ENCODE measurements at regions not wholly inside any gene's neighbourhood (a gene's known extent, or its start where the extent isn't known, plus 50 kb on each side); places are given as distances from the start of the nearest gene placed in this dataset.

GRCh38 chr16:7278636-7279035 is 54.0 kb upstream of the RBFOX1 start:
- Histone ChIP-seq H3K9me3 (ENCODE audit: low read length) (peaks cover 28% of the 10 kb centered on the region), H3K79me2 (ENCODE audit: low read length) (no peaks in the 10 kb centered on the region), H3K36me3 (ENCODE audit: insufficient read depth, low read length) (no peaks in the 10 kb centered on the region), H3K4me1 (ENCODE audit: low read length) (no peaks in the 10 kb centered on the region), H3K27ac (ENCODE audit: low read length) (no peak overlapping the region), H2AFZ (ENCODE audit: low read length) (no peak overlapping the region), H3K27me3 (ENCODE audit: low read length) (no peaks in the 10 kb centered on the region), H3K9me2 (replicated peaks; ENCODE audit: insufficient read depth, low read length) (no peaks in the 10 kb centered on the region), H3K4me2 (ENCODE audit: low read depth, low read length, poor library complexity, severe bottlenecking) (no peak overlapping the region), H3K4me3 (ENCODE audit: low read length) (no peak overlapping the region), H4K20me1 (ENCODE audit: insufficient read depth, low read depth, low read length) (no peaks in the 10 kb centered on the region), H3K9ac (ENCODE audit: low read length) (no peak overlapping the region)
- no peak for DNase-seq

- H3K4me1 ChIP-seq (ENCODE audit: low read length), result no peaks in the 10 kb centered on the region
- no peak for DNase-seq
- H3K9me3 ChIP-seq (ENCODE audit: low read length), result peaks cover 19% of the 10 kb centered on the region
- no peak overlapping the region for H3K4me2 ChIP-seq (ENCODE audit: low read depth, low read length, poor library complexity, severe bottlenecking)
- H2AFZ ChIP-seq (ENCODE audit: low read length), result no peak overlapping the region
- H3K27ac ChIP-seq (ENCODE audit: low read length), result no peak overlapping the region
- no peaks in the 10 kb centered on the region for H3K27me3 ChIP-seq (ENCODE audit: low read length)
- no peaks in the 10 kb centered on the region for H3K9me2 ChIP-seq (replicated peaks; ENCODE audit: insufficient read depth, low read length)
- no peaks in the 10 kb centered on the region for H3K79me2 ChIP-seq (ENCODE audit: low read length)
- no peak overlapping the region for H3K4me3 ChIP-seq (ENCODE audit: low read length)
- H3K9ac ChIP-seq (ENCODE audit: low read length), result no peak overlapping the region
- no peaks in the 10 kb centered on the region for H3K36me3 ChIP-seq (ENCODE audit: insufficient read depth, low read length)
- no peaks in the 10 kb centered on the region for H4K20me1 ChIP-seq (ENCODE audit: insufficient read depth, low read depth, low read length)
These were observed 60.0 kb upstream of the RBFOX1 start for GRCh38 chr16:7272567-7273158.

DNA sequence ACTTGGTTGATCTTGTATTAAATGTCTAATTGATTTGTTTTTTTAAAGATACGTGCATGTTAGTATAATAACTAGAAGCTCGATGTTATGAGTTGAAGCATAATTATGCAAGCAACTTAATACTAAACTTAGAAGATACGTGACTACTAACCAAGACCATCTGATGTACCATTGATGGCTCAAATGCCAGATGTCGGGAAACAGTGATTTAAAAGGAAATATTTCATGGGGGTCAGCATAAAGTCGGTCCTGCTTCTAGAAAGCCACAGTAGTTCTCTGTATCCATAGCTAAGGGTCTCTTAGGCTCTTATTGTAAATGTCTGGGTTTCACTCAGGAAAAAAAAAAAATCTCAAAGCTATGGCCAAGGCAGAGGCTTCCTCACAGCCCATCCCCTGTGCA is 61.2 kb upstream of the RBFOX1 start:
- H3K79me2 ChIP-seq (ENCODE audit: low read length), result no peaks in the 10 kb centered on the region
- no peaks in the 10 kb centered on the region for H3K27me3 ChIP-seq (ENCODE audit: low read length)
- no peaks in the 10 kb centered on the region for H3K9me2 ChIP-seq (replicated peaks; ENCODE audit: insufficient read depth, low read length)

GRCh38 chr16:7270823-7271222 is 61.8 kb upstream of the RBFOX1 start:
- H3K36me3 ChIP-seq (ENCODE audit: insufficient read depth, low read length), result no peaks in the 10 kb centered on the region
- no peak for DNase-seq
- H3K4me3 ChIP-seq (ENCODE audit: low read length), result no peak overlapping the region
- no peak overlapping the region for H3K9ac ChIP-seq (ENCODE audit: low read length)
- no peak overlapping the region for H2AFZ ChIP-seq (ENCODE audit: low read length)
- H4K20me1 ChIP-seq (ENCODE audit: insufficient read depth, low read depth, low read length), result no peaks in the 10 kb centered on the region
- H3K27ac ChIP-seq (ENCODE audit: low read length), result no peak overlapping the region
- H3K9me2 ChIP-seq (replicated peaks; ENCODE audit: insufficient read depth, low read length), result no peaks in the 10 kb centered on the region
- H3K9me3 ChIP-seq (ENCODE audit: low read length), result peaks cover 12% of the 10 kb centered on the region
- no peaks in the 10 kb centered on the region for H3K27me3 ChIP-seq (ENCODE audit: low read length)
- H3K79me2 ChIP-seq (ENCODE audit: low read length), result no peaks in the 10 kb centered on the region
- no peak overlapping the region for H3K4me2 ChIP-seq (ENCODE audit: low read depth, low read length, poor library complexity, severe bottlenecking)
- H3K4me1 ChIP-seq (ENCODE audit: low read length), result no peaks in the 10 kb centered on the region

More for the DNA sequence above, 61.2 kb upstream of the RBFOX1 start:
- H3K4me1 ChIP-seq (ENCODE audit: low read length), result no peaks in the 10 kb centered on the region
- no peak overlapping the region for H3K4me2 ChIP-seq (ENCODE audit: low read depth, low read length, poor library complexity, severe bottlenecking)
- no peak overlapping the region for H3K27ac ChIP-seq (ENCODE audit: low read length)
- H3K9me3 ChIP-seq (ENCODE audit: low read length), result peaks cover 15% of the 10 kb centered on the region
- 0 out of 2 replicates have a peak overlapping the region, but pooled peaks have one; percentile 21 for H2AFZ ChIP-seq (ENCODE audit: low read length)
- no peaks in the 10 kb centered on the region for H4K20me1 ChIP-seq (ENCODE audit: insufficient read depth, low read depth, low read length)
- H3K36me3 ChIP-seq (ENCODE audit: insufficient read depth, low read length), result no peaks in the 10 kb centered on the region
- no peak overlapping the region for H3K4me3 ChIP-seq (ENCODE audit: low read length)
- no peak overlapping the region for H3K9ac ChIP-seq (ENCODE audit: low read length)
- DNase-seq, result no peak

DNA sequence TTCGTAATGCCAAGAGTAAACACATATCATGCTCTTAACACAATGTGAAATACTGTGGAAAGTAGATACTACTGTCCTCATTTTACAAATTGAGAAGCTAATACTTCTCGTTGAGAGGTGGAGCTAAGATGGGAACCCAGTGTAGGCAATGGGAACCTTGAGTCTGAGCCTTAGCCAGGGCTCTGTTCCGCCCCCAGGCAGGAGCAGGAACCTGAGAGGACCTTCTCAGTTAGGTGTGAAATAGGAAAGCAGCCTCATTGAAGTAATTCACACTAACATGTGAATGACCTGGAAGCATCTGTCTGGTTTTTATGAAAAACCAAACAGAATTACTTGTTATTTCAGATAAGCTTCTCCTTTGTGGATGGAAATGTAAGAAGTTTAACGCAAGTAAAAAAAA is 62.6 kb upstream of the RBFOX1 start:
- Histone ChIP-seq H3K4me3 (ENCODE audit: low read length) (no peak overlapping the region), H3K9me2 (replicated peaks; ENCODE audit: insufficient read depth, low read length) (no peaks in the 10 kb centered on the region), H3K36me3 (ENCODE audit: insufficient read depth, low read length) (no peaks in the 10 kb centered on the region), H3K27me3 (ENCODE audit: low read length) (no peaks in the 10 kb centered on the region), H3K9me3 (ENCODE audit: low read length) (peaks cover 8% of the 10 kb centered on the region), H4K20me1 (ENCODE audit: insufficient read depth, low read depth, low read length) (no peaks in the 10 kb centered on the region), H3K27ac (ENCODE audit: low read length) (no peak overlapping the region), H3K79me2 (ENCODE audit: low read length) (no peaks in the 10 kb centered on the region), H3K4me2 (ENCODE audit: low read depth, low read length, poor library complexity, severe bottlenecking) (no peak overlapping the region), H2AFZ (ENCODE audit: low read length) (no peak overlapping the region), H3K4me1 (ENCODE audit: low read length) (no peaks in the 10 kb centered on the region), H3K9ac (ENCODE audit: low read length) (no peak overlapping the region)
- no peak for DNase-seq

GRCh38 chr16:7268182-7268581 is 64.5 kb upstream of the RBFOX1 start:
- no peak overlapping the region for H3K4me2 ChIP-seq (ENCODE audit: low read depth, low read length, poor library complexity, severe bottlenecking)
- H3K27me3 ChIP-seq (ENCODE audit: low read length), result no peaks in the 10 kb centered on the region
- no peaks in the 10 kb centered on the region for H3K9me2 ChIP-seq (replicated peaks; ENCODE audit: insufficient read depth, low read length)
- no peaks in the 10 kb centered on the region for H3K4me1 ChIP-seq (ENCODE audit: low read length)
- H3K9me3 ChIP-seq (ENCODE audit: low read length), result peaks cover 3% of the 10 kb centered on the region; the same call in 1 of the 2 replicates
- peak; percentile 61 for DNase-seq
- no peak overlapping the region for H3K4me3 ChIP-seq (ENCODE audit: low read length)
- no peaks in the 10 kb centered on the region for H3K36me3 ChIP-seq (ENCODE audit: insufficient read depth, low read length)
- no peak overlapping the region for H3K9ac ChIP-seq (ENCODE audit: low read length)
- H4K20me1 ChIP-seq (ENCODE audit: insufficient read depth, low read depth, low read length), result no peaks in the 10 kb centered on the region
- no peaks in the 10 kb centered on the region for H3K79me2 ChIP-seq (ENCODE audit: low read length)
- H2AFZ ChIP-seq (ENCODE audit: low read length), result no peak overlapping the region
- no peak overlapping the region for H3K27ac ChIP-seq (ENCODE audit: low read length)

GRCh38 chr16:7257016-7257415 is 75.6 kb upstream of the RBFOX1 start:
- DNase-seq, result no peak
- Histone ChIP-seq H3K4me1 (ENCODE audit: low read length) (no peaks in the 10 kb centered on the region), H3K36me3 (ENCODE audit: insufficient read depth, low read length) (no peaks in the 10 kb centered on the region), H3K9me3 (ENCODE audit: low read length) (peaks cover 16% of the 10 kb centered on the region), H3K79me2 (ENCODE audit: low read length) (no peaks in the 10 kb centered on the region), H3K27ac (ENCODE audit: low read length) (no peak overlapping the region), H3K9ac (ENCODE audit: low read length) (no peak overlapping the region), H4K20me1 (ENCODE audit: insufficient read depth, low read depth, low read length) (no peaks in the 10 kb centered on the region), H3K4me2 (ENCODE audit: low read depth, low read length, poor library complexity, severe bottlenecking) (no peak overlapping the region), H3K27me3 (ENCODE audit: low read length) (no peaks in the 10 kb centered on the region), H3K4me3 (ENCODE audit: low read length) (no peak overlapping the region), H2AFZ (ENCODE audit: low read length) (no peak overlapping the region), H3K9me2 (replicated peaks; ENCODE audit: insufficient read depth, low read length) (no peaks in the 10 kb centered on the region)

DNA sequence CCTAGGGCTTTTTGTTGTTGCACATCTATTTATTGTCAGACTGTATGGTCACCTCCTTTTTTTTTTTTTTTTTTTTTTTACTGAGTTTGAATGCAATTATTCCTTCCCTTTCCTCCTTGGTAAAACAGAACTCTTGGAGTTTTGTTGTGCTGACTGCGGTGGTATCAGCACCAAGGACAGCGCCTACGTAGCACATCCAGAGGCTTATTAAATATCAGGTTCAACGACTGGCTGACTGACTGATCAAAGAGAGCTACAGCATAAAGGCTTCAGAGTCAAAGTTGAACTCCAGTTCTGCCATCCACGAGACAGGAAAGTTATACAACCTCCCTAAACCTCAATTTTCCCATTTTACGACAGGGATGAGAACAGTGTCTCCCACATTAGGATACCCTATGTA is 86.1 kb upstream of the RBFOX1 start:
- H2AFZ ChIP-seq (ENCODE audit: low read length), result no peak overlapping the region
- no peak overlapping the region for H3K9ac ChIP-seq (ENCODE audit: low read length)
- H3K4me1 ChIP-seq (ENCODE audit: low read length), result no peaks in the 10 kb centered on the region
- H3K27me3 ChIP-seq (ENCODE audit: low read length), result no peaks in the 10 kb centered on the region
- no peak overlapping the region for H3K27ac ChIP-seq (ENCODE audit: low read length)
- H3K9me3 ChIP-seq (ENCODE audit: low read length), result peaks cover 26% of the 10 kb centered on the region
- no peaks in the 10 kb centered on the region for H3K79me2 ChIP-seq (ENCODE audit: low read length)
- H3K4me2 ChIP-seq (ENCODE audit: low read depth, low read length, poor library complexity, severe bottlenecking), result no peak overlapping the region
- no peaks in the 10 kb centered on the region for H4K20me1 ChIP-seq (ENCODE audit: insufficient read depth, low read depth, low read length)
- no peaks in the 10 kb centered on the region for H3K9me2 ChIP-seq (replicated peaks; ENCODE audit: insufficient read depth, low read length)
- DNase-seq, result no peak
- no peaks in the 10 kb centered on the region for H3K36me3 ChIP-seq (ENCODE audit: insufficient read depth, low read length)
- H3K4me3 ChIP-seq (ENCODE audit: low read length), result no peak overlapping the region

- no peak for DNase-seq
- Histone ChIP-seq H2AFZ (ENCODE audit: low read length) (no peak overlapping the region), H3K9ac (ENCODE audit: low read length) (no peak overlapping the region), H3K4me1 (ENCODE audit: low read length) (no peaks in the 10 kb centered on the region), H3K9me3 (ENCODE audit: low read length) (peaks cover 23% of the 10 kb centered on the region), H3K27me3 (ENCODE audit: low read length) (no peaks in the 10 kb centered on the region), H3K9me2 (replicated peaks; ENCODE audit: insufficient read depth, low read length) (no peaks in the 10 kb centered on the region), H3K27ac (ENCODE audit: low read length) (no peak overlapping the region), H3K36me3 (ENCODE audit: insufficient read depth, low read length) (no peaks in the 10 kb centered on the region), H3K4me2 (ENCODE audit: low read depth, low read length, poor library complexity, severe bottlenecking) (no peak overlapping the region), H3K4me3 (ENCODE audit: low read length) (no peak overlapping the region), H3K79me2 (ENCODE audit: low read length) (no peaks in the 10 kb centered on the region), H4K20me1 (ENCODE audit: insufficient read depth, low read depth, low read length) (no peaks in the 10 kb centered on the region)
These were observed 93.1 kb upstream of the RBFOX1 start for GRCh38 chr16:7239547-7239946.

Measured in Karpas-422 (cell line).